ENCODE measurements at regions not wholly inside any gene's neighbourhood (a gene's known extent, or its start where the extent isn't known, plus 50 kb on each side); places are given as distances from the start of the nearest gene placed in this dataset.

DNA sequence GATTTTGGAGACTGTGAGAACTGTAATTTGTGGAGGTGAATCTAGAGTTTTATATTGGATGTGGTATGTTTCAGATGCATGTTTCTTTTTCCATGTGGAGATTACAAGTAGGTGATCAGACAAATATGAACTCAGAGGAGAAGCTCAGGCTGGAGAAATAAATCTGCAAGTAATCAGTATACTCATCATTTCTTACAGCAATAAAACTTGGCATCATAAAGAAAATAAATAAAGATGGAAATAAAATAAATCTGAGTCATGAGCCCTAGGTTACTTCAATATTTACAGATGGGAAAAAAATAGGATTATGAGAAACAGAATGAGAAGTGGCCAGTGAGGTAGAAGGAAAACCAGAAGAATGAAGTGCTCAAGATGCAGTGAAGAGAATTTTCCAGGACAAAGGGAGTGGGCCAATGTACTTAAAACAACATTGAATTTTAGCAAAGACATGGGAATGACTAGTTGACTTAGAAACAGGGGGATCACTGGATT, 453.8 kb downstream of the DSC3 start:
- TF ChIP-seq GATA2 (IDR thresholded peaks at IDR 0.05; ENCODE audit: low read depth, low read length): no peak
- TF ChIP-seq GATA3 (IDR thresholded peaks at IDR 0.05; ENCODE audit: low read depth, low read length): no peak

DNA sequence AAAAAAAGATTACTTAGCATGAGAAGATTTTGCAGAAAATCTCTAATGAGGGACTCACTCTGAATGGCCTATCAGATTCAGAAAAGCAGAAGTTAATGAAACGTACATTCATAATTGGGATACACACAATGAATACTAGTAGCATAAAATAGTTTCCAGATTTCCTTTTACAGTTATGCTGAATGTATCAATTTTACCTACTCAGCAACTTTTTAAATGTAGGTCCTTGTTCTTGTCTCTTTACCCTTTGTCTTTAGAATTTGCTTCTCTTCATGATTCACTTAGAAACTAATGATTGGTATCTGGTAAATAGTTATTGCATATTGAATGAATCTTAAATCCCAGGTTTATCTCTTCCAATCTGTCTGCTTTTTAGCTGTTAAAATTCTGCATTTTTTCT, 458.8 kb downstream of the DSC3 start:
- TF ChIP-seq GATA3 (IDR thresholded peaks at IDR 0.05; ENCODE audit: low read depth, low read length): no peak
- no peak for TF ChIP-seq GATA2 (IDR thresholded peaks at IDR 0.05; ENCODE audit: low read depth, low read length)

DNA sequence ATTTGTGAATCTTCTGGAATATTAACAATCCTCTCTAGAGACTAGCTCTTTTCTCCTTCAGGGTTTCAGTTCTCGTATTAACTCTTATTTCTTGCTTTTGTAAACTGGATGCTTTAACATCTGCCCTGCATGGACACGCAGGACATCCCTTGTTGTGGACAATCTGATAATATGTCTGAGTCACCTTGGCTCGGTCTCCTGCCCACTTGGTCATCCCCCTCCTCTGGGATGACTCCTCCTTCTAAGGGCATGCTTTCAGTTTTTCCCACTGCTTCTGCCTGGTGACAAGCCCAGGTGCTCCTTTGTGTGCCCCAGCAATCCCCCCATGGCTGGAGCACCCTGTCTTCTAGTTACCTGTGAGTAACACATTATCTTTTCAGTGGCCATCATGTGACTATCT, 460.5 kb downstream of the DSC3 start:
- no peak for TF ChIP-seq GATA3 (IDR thresholded peaks at IDR 0.05; ENCODE audit: low read depth, low read length)
- no peak for TF ChIP-seq GATA2 (IDR thresholded peaks at IDR 0.05; ENCODE audit: low read depth, low read length)

DNA sequence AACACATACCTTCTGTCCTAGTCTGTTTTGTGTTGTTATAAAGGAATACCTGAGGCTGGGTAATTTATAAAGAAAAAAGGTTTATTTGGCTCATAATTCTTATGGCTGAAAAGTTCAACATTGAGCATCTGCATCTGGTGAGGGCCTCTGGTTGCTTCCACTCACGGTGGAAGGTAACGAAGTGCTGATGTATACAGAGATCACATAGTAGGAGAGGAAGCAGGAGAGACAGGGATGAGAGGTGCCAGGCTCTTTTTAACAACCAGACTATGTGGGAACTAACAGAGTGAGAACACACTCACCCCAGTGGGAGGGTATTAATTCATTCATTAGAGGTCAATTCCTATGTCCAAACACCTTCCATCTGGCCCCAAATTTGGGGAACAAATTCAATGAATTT, 463.8 kb downstream of the DSC3 start:
- no peak for TF ChIP-seq GATA3 (IDR thresholded peaks at IDR 0.05; ENCODE audit: low read depth, low read length)

DNA sequence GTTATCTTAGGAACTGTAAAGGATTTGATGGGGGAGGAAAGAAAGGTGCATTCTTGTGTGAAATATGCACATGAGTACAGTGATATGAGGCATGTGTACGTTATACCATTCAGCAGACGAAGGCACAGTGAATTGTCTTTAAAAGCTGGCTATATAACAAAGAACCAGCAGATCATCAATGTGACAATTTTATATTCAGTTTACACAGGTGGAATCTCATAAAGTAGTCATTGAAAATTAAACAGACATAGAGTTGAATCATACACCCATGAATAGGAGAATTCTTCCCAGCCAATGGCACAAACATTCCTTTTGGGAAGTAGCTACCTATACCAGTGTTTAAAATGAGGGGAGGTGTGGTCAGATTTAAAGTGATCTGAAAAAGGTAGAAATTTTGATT, 470.3 kb downstream of the DSC3 start:
- TF ChIP-seq GATA2 (IDR thresholded peaks at IDR 0.05; ENCODE audit: low read depth, low read length) (no peak), GATA3 (IDR thresholded peaks at IDR 0.05; ENCODE audit: low read depth, low read length) (no peak)

DNA sequence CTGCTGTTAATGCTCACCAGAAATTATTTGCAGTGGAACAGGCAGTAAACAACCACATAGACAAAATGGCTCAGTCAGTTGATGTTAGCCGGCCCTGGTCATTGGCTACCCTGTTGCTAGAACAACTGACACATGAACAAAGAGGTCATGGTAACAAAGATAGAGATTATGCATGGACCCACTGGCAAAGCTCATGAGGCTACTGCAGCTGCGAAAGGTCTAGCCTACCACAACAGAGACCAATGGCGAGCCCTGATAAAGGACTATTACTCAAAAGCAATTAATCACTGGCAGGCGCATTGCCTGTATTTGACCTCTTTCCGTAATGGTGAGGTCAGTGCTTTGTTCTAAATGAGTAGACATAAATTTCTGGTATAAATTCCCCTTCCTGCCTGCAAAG, 474.2 kb downstream of the DSC3 start:
- TF ChIP-seq GATA2 (IDR thresholded peaks at IDR 0.05; ENCODE audit: low read depth, low read length) (no peak), GATA3 (IDR thresholded peaks at IDR 0.05; ENCODE audit: low read depth, low read length) (no peak)

DNA sequence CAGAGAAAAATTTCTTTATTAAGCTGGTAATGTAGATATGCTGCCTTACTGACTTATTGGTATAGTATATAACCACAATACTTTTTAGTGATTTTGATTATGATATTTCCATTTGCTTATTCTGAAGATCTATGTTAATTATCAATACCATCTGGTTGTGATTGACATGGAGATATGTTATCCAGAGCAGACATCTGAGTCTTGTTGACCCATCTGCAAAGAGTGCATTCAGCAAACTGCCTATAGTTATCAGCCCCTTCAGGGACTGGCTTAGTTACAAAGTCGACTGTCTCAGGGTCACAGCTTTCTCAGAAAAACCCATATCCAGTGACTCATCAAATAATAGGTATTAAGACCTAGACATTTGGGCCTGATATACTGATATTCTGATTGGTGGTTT, 475.7 kb downstream of the DSC3 start:
- no peak for TF ChIP-seq GATA3 (IDR thresholded peaks at IDR 0.05; ENCODE audit: low read depth, low read length)
- TF ChIP-seq GATA2 (IDR thresholded peaks at IDR 0.05; ENCODE audit: low read depth, low read length): no peak

DNA sequence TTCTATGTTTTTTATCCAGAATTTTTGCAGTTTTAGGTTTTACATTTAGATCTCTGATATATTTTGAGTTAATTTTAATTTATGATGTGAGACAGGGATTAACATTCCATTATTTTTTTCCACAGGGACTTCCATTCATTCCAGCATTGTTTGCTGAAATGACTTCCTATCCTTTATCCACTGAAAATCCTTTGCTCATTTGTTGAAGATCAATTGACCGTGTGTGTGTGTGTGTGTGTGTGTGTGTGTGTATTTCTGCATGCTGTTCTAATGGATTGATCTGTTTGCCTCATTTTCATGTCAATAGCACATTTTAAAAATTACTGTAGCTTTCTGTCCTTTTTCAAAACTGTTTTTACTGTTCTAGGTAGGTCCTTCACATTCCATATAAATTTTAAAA, 480.3 kb downstream of the DSC3 start:
- no peak for TF ChIP-seq GATA2 (IDR thresholded peaks at IDR 0.05; ENCODE audit: low read depth, low read length)
- no peak for TF ChIP-seq GATA3 (IDR thresholded peaks at IDR 0.05; ENCODE audit: low read depth, low read length)

DNA sequence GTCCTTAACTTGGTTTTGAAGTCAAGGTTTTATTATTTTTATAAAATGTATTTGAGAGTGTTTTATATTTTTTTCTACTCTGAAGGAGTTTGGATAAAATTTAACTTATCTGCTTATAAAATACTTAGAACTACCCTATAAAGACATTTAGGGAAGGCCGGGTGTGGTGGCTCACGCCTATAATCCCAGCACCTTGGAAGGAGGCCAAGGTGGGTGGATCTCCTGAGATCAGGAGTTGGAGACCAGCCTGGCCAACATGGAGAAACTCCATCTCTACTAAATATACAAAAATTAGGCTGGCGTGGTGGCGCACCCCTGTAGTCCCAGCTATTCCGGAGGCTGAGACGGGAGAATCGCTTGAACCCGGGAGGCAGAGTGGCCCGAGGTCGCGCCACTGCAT, 486.4 kb downstream of the DSC3 start:
- TF ChIP-seq GATA2 (IDR thresholded peaks at IDR 0.05; ENCODE audit: low read depth, low read length): no peak
- no peak for TF ChIP-seq GATA3 (IDR thresholded peaks at IDR 0.05; ENCODE audit: low read depth, low read length)

DNA sequence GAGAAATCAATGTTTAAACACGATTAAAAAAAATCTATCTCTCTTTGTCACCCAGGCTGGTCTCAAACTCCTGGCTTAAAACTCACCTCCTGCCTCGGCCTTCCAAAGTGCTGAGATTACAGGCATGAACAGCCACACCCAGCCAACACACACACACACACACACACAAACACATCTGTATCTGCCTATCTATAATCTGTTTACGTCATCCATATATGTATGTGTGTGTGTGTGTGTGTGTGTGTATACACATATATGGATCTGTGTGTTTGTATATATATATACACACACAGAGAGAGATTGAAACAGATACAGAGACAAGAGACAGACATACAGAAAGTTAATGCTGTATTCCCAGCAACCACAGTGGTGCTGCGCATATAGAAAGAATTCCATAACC, 497.1 kb downstream of the DSC3 start:
- TF ChIP-seq GATA2 (IDR thresholded peaks at IDR 0.05; ENCODE audit: low read depth, low read length): no peak

DNA sequence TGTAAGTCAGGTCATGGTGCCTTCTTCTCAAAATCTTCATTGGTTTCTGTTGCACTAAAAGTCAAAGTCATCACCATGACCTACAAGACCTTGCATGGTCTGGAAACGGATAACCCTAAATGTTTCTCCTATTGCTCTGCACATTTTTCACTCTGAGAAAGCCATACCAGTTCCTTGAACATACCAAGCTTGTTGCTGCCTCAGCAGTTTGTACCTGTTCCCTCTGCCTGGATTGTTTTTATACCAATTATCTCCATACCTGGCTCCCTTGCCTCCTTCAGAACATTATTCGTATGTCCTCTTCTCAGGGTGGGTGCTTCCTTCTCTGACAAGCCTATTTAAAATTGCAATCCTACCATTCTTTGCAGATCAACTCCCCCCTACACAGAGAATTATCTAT, 498.4 kb downstream of the DSC3 start:
- no peak for TF ChIP-seq GATA2 (IDR thresholded peaks at IDR 0.05; ENCODE audit: low read depth, low read length)
- TF ChIP-seq GATA3 (IDR thresholded peaks at IDR 0.05; ENCODE audit: low read depth, low read length): no peak

DNA sequence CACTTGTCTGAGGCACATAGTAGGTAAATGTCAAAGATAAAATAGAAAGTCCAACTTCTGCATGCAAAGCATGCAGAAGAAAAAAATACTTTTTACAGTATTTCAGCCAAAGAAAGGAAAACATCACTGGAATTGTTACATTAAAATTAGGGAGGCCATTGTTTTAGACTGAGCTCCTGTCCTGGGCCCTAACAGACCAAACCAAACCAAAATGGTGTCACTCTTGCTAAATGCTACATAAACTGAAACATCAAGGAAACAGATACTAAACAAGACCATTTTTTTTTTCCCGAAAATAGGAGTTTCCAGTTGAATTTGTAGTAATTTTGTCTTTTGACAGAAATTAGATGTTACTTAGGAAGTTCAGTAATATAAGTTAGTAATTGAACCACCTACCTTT, 508.8 kb downstream of the DSC3 start:
- TF ChIP-seq GATA3 (IDR thresholded peaks at IDR 0.05; ENCODE audit: low read depth, low read length): no peak
- no peak for TF ChIP-seq GATA2 (IDR thresholded peaks at IDR 0.05; ENCODE audit: low read depth, low read length)

DNA sequence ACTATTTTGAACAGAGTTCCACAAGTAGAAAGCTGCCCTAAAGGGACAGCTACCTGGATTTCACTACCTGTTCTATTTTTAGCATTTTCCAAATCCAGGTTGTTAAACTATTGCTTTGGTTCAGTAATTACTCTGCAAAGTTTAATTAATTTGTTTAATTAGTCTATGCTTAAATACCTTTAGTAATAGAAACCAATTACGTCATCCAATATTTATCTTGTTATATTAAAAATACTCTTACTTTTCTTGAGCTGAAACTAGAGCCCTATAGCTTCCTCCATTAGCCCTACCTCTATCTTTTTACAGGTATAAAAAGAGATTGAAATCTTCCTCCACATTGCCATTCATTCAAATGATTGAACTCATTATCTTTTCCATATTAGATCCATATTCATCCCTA, 514.6 kb downstream of the DSC3 start:
- no peak for TF ChIP-seq GATA3 (IDR thresholded peaks at IDR 0.05; ENCODE audit: low read depth, low read length)
- TF ChIP-seq GATA2 (IDR thresholded peaks at IDR 0.05; ENCODE audit: low read depth, low read length): no peak

DNA sequence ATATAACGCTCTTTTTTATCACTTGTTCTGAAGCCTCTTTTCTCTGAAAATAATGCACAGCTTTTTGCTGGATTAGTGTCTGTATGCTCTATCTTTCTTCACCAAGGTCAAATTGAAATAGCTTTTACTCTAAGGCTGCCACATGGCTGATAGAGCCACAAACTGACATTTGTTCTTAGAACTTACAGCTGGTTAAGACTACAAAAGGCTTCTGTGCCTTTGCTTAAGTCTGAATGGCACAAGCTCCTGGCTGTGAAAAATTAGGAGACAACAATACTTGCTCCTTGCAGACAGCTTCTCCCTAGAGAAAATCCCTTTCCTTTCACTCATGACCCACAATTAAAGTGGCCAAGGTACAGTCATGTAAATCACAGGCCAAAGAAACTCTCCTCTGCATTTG, 515.3 kb downstream of the DSC3 start:
- TF ChIP-seq GATA3 (IDR thresholded peaks at IDR 0.05; ENCODE audit: low read depth, low read length) (no peak), GATA2 (IDR thresholded peaks at IDR 0.05; ENCODE audit: low read depth, low read length) (no peak)

DNA sequence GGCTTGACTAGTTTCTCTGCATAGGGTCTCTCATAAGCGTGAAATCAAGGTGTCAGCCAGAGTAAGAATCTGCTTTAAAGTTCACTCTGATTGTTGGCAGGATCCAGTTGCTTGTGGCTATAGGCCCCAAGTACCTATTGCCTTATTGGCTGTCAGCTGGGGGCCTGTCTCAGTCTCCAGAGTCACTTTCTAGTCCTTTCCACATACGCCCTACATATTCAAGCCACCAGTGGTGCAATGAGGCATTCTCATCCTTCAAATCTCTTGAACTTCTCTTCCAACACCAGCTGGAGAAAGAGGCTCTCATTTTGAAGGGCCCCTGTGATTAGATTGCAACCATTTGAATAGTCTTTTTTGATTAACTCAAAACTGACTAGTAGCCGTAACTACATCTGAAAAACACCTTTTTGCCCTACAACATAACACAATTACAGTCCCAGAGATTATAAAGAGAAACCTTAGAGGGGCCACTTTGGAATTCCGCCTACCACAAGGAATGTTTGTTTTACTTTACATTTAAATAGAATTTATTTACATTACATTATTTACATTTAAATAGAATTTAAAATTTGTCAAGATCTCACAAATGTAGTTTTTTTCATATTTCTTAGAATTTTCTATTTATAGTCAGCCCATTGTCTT, 520.1 kb downstream of the DSC3 start:
- TF ChIP-seq GATA3 (IDR thresholded peaks at IDR 0.05; ENCODE audit: low read depth, low read length): no peak
- no peak for TF ChIP-seq GATA2 (IDR thresholded peaks at IDR 0.05; ENCODE audit: low read depth, low read length)

DNA sequence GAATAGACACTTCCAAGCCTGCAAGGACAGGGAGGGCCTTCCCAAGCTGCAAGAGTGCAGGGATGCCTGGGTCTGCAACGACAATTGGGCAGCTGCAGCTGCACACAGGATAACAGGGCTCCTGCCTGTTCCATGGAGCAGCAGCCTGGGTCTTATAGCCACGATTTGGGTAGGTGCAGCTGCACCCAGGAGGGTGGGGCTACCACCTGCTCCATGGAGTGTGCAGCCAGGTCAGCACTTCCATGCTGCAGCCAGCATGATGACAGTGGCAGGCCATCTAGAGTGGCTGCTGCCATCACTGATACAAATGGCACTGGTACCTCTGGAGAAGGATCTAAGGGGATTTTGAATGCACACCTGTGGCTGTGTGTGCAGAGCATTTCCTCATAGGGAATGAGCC, 528.5 kb downstream of the DSC3 start:
- TF ChIP-seq GATA2 (IDR thresholded peaks at IDR 0.05; ENCODE audit: low read depth, low read length): no peak
- no peak for TF ChIP-seq GATA3 (IDR thresholded peaks at IDR 0.05; ENCODE audit: low read depth, low read length)

Measured in SH-SY5Y (cell line).